ENCODE measurements at regions not wholly inside any gene's neighbourhood (a gene's known extent, or its start where the extent isn't known, plus 50 kb on each side); places are given as distances from the start of the nearest gene placed in this dataset.

DNA sequence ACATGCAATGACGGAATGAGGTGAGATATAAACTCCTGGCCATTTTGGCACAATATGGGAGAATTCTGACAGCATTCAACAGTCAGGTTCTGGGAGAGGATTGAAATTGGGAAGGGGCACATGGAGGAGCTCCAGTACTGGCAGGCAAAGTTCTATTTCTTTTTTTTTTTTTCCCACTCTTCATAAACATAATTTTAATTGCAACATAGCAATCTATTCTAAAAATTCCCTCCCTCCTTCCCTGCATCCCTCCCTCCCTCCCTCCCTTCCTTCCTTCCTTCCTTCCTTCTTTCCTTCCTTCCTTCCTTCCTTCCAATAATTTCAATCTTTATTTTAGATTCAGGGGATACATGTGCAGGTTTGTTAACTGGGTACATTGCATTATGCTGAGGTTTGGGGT is 93.2 kb downstream of the PTCSC3 start:
- no peak for DNase-seq
- Histone ChIP-seq H3K27ac (no peak overlapping the region), H3K36me3 (replicated peaks) (no peaks in the 10 kb centered on the region), H3K4me3 (ENCODE audit: low read depth, low read length) (no peak overlapping the region), H3K27me3 (replicated peaks) (no peaks in the 10 kb centered on the region)
- TF ChIP-seq, protein P1, sequence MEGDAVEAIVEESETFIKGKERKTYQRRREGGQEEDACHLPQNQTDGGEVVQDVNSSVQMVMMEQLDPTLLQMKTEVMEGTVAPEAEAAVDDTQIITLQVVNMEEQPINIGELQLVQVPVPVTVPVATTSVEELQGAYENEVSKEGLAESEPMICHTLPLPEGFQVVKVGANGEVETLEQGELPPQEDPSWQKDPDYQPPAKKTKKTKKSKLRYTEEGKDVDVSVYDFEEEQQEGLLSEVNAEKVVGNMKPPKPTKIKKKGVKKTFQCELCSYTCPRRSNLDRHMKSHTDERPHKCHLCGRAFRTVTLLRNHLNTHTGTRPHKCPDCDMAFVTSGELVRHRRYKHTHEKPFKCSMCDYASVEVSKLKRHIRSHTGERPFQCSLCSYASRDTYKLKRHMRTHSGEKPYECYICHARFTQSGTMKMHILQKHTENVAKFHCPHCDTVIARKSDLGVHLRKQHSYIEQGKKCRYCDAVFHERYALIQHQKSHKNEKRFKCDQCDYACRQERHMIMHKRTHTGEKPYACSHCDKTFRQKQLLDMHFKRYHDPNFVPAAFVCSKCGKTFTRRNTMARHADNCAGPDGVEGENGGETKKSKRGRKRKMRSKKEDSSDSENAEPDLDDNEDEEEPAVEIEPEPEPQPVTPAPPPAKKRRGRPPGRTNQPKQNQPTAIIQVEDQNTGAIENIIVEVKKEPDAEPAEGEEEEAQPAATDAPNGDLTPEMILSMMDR (IDR thresholded peaks at IDR 0.05; ENCODE audit: low read depth, low read length, missing control alignments) = no peak
- in situ Hi-C loops (cut with HindIII; ENCODE audit: low pct_ligation_motif_present, low sequenced_read_pairs) = no loop called here

GRCh38 chr14:36078080-36078479 is 98.4 kb downstream of the PTCSC3 start:
- in situ Hi-C loops (cut with HindIII; ENCODE audit: low pct_ligation_motif_present, low sequenced_read_pairs) = no loop called here
- Histone ChIP-seq H3K36me3 (replicated peaks) (no peaks in the 10 kb centered on the region), H3K27ac (no peak overlapping the region), H3K4me3 (ENCODE audit: low read depth, low read length) (no peak overlapping the region), H3K27me3 (replicated peaks) (no peaks in the 10 kb centered on the region)
- TF ChIP-seq, protein P1 (IDR thresholded peaks at IDR 0.05; ENCODE audit: low read depth, low read length, missing control alignments) = no peak
- no peak for DNase-seq

DNA sequence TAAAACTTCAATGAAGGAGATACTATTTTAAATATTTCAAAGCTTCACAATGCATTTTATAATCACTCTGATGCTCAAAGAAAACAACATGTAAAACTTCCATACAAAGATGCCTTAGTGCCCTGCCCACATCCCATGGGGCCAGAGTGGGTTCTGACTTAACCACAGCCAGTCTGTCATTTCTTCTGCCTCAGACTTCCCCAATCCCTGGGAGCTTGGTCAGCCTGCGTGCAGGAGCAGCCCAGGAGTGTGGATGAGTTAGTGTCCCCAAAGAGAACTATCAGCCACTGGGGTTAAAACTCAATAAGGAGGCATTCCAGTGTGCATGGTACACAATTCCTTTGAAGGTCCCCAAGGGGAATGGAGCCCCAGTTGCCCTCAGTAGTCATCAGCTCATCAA is 100.3 kb downstream of the PTCSC3 start:
- H3K27ac ChIP-seq = no peak overlapping the region
- DNase-seq = no peak
- TF ChIP-seq, protein P1 (IDR thresholded peaks at IDR 0.05; ENCODE audit: low read depth, low read length, missing control alignments) = no peak
- no peak overlapping the region for H3K4me3 ChIP-seq (ENCODE audit: low read depth, low read length)
- no peaks in the 10 kb centered on the region for H3K36me3 ChIP-seq (replicated peaks)
- in situ Hi-C loops (cut with HindIII; ENCODE audit: low pct_ligation_motif_present, low sequenced_read_pairs) = no loop called here
- no peaks in the 10 kb centered on the region for H3K27me3 ChIP-seq (replicated peaks)

GRCh38 chr14:36075203-36075602 is 101.3 kb downstream of the PTCSC3 start:
- Histone ChIP-seq H3K27me3 (replicated peaks) (no peaks in the 10 kb centered on the region), H3K27ac (no peak overlapping the region), H3K36me3 (replicated peaks) (no peaks in the 10 kb centered on the region), H3K4me3 (ENCODE audit: low read depth, low read length) (no peak overlapping the region)
- TF ChIP-seq, protein P1 (IDR thresholded peaks at IDR 0.05; ENCODE audit: low read depth, low read length, missing control alignments) = no peak
- DNase-seq = no peak
- in situ Hi-C loops (cut with HindIII; ENCODE audit: low pct_ligation_motif_present, low sequenced_read_pairs) = no loop called here

GRCh38 chr14:36070720-36071043 is 105.8 kb downstream of the PTCSC3 start:
- in situ Hi-C loops (cut with HindIII; ENCODE audit: low pct_ligation_motif_present, low sequenced_read_pairs) = no loop called here
- TF ChIP-seq, protein P1 (IDR thresholded peaks at IDR 0.05; ENCODE audit: low read depth, low read length, missing control alignments) = no peak
- Histone ChIP-seq H3K4me3 (ENCODE audit: low read depth, low read length) (no peak overlapping the region), H3K27me3 (replicated peaks) (no peaks in the 10 kb centered on the region), H3K36me3 (replicated peaks) (no peaks in the 10 kb centered on the region), H3K27ac (no peak overlapping the region)
- DNase-seq = no peak

GRCh38 chr14:36070031-36070719 is 106.3 kb downstream of the PTCSC3 start:
- Histone ChIP-seq H3K27ac (no peak overlapping the region), H3K4me3 (ENCODE audit: low read depth, low read length) (no peak overlapping the region), H3K27me3 (replicated peaks) (no peaks in the 10 kb centered on the region), H3K36me3 (replicated peaks) (no peaks in the 10 kb centered on the region)
- DNase-seq = peak; percentile 52
- in situ Hi-C loops (cut with HindIII; ENCODE audit: low pct_ligation_motif_present, low sequenced_read_pairs) = no loop called here
- TF ChIP-seq, protein P1 (IDR thresholded peaks at IDR 0.05; ENCODE audit: low read depth, low read length, missing control alignments) = peak; percentile 92

Data from brain microvascular endothelial cell (primary cell).